ENCODE measurements at regions not wholly inside any gene's neighbourhood (a gene's known extent, or its start where the extent isn't known, plus 50 kb on each side); places are given as distances from the start of the nearest gene placed in this dataset.

DNA sequence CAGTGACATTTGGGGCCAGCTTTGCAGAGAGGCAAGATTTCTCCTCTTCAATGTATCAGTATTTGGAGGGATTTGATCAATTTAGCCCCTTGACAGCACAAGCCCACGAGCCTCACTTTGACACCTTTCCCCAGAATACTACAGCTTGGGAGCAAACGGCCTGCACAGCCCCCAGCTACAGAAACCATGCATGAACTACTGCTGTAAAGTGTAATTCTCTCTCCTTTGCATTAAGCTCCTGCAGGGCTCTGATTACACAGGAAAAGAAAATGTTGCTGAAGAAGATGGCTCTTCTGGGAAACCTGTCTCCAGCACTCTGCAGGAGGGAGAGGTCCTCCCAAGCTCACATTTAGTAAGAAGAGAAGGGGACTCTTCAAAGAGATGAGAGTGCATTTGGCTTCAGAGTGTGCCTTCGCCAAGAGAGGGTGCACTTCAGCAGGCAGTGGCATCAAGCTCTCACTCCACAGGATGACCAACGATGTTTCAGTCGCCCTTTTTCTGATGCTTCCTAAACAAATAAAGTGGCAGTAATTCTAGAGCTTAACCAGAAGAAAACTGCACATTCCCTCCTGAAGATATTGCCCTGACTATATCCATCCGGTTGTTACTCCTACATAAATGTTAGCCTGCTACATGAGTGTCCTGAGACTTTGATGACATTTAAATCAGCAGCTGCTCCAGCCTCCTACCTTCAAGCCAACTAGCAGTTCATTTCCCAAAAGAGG, 272.2 kb downstream of the AUH start:
- intact Hi-C loops (cut with micrococcal nuclease), result loop anchor here (1.0 to 10.0 kb wide), 5 partner anchors 28 to 337 kb away; no protein-coding TSS in a partner anchor
- TF ChIP-seq, protein P1, sequence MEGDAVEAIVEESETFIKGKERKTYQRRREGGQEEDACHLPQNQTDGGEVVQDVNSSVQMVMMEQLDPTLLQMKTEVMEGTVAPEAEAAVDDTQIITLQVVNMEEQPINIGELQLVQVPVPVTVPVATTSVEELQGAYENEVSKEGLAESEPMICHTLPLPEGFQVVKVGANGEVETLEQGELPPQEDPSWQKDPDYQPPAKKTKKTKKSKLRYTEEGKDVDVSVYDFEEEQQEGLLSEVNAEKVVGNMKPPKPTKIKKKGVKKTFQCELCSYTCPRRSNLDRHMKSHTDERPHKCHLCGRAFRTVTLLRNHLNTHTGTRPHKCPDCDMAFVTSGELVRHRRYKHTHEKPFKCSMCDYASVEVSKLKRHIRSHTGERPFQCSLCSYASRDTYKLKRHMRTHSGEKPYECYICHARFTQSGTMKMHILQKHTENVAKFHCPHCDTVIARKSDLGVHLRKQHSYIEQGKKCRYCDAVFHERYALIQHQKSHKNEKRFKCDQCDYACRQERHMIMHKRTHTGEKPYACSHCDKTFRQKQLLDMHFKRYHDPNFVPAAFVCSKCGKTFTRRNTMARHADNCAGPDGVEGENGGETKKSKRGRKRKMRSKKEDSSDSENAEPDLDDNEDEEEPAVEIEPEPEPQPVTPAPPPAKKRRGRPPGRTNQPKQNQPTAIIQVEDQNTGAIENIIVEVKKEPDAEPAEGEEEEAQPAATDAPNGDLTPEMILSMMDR (conservative IDR thresholded peaks at IDR 0.05; ENCODE audit: low read depth, low read length), result peak; percentile 67
- TF ChIP-seq EZH2phosphoT487 (IDR thresholded peaks at IDR 0.05; ENCODE audit: borderline replicate concordance, low read length) (no peak), EZH2 (IDR thresholded peaks at IDR 0.05; ENCODE audit: low read length, unreplicated experiment) (no peak)
- DNase-seq (peak; percentile 64), ATAC-seq (peak; percentile 96)
- no TSS peak for BruUV-seq (replicated peaks)
- H2AFZ ChIP-seq (ENCODE audit: low read length), result no peak overlapping the region
- no peaks in the 10 kb centered on the region for H3K4me1 ChIP-seq (ENCODE audit: insufficient read depth, low read length)
- CTCF ChIA-PET, result interaction anchor here (0.5 to 1.6 kb wide), 11 partner anchors 18 to 637 kb away, joined by 3 to 11 read pairs (median 5); no protein-coding TSS in a partner anchor
- no peaks in the 10 kb centered on the region for H4K20me1 ChIP-seq (ENCODE audit: low read length)
- no peak overlapping the region for H3K4me3 ChIP-seq (ENCODE audit: low read length)
- no peaks in the 10 kb centered on the region for H3K27me3 ChIP-seq (ENCODE audit: low read length)
- no peaks in the 10 kb centered on the region; the same call in 1 of the 2 replicates for H3K36me3 ChIP-seq (ENCODE audit: low read depth, low read length)
- H3K79me2 ChIP-seq (ENCODE audit: low read length), result no peaks in the 10 kb centered on the region
- H3K9ac ChIP-seq (ENCODE audit: low read length), result no peak overlapping the region
- no peaks in the 10 kb centered on the region for H3K9me2 ChIP-seq (replicated peaks; ENCODE audit: low read length)
- no peaks in the 10 kb centered on the region for H3K9me3 ChIP-seq (ENCODE audit: low read length)
- H3K27ac ChIP-seq (ENCODE audit: low read length), result 0 out of 2 replicates have a peak overlapping the region, but pooled peaks have one; percentile 6
- H3F3A ChIP-seq (ENCODE audit: low read length, unreplicated experiment), result no peaks in the 10 kb centered on the region
- POLR2A ChIA-PET (ENCODE audit: unreplicated experiment), result interaction anchor here (0.6 kb wide), 1 partner anchor 103 kb away, joined by 3 read pairs; no protein-coding TSS in a partner anchor
- no peak overlapping the region for H3K4me2 ChIP-seq (ENCODE audit: low read length)

DNA sequence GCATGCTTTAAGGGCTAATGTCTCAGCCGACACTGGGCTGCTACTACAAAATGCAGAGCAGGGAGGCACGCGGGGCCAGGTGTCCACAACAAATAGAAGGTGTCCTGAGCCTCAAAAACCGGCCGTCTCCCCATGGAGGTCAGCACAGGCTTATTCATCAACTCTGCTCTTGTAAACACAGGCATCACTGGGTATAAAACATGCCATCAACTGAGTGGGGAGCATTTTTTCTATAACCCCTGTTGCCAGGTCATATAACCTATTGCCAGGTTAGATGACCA, 271.6 kb downstream of the AUH start:
- no peak overlapping the region for H2AFZ ChIP-seq (ENCODE audit: low read length)
- POLR2A ChIA-PET (ENCODE audit: unreplicated experiment), result interaction anchor here (0.6 kb wide), 1 partner anchor 103 kb away, joined by 3 read pairs; no protein-coding TSS in a partner anchor
- H3K79me2 ChIP-seq (ENCODE audit: low read length), result no peaks in the 10 kb centered on the region

More for the DNA sequence above, 271.6 kb downstream of the AUH start:
- intact Hi-C loops (cut with micrococcal nuclease), result no loop called here
- no peaks in the 10 kb centered on the region for H4K20me1 ChIP-seq (ENCODE audit: low read length)
- no peaks in the 10 kb centered on the region for H3K4me1 ChIP-seq (ENCODE audit: insufficient read depth, low read length)
- H3K4me3 ChIP-seq (ENCODE audit: low read length), result no peak overlapping the region
- CTCF ChIA-PET, result interaction anchor here (0.9 to 1.6 kb wide), 7 partner anchors 18 to 336 kb away, joined by 4 to 11 read pairs (median 5); no protein-coding TSS in a partner anchor
- H3K27ac ChIP-seq (ENCODE audit: low read length), result 0 out of 2 replicates have a peak overlapping the region, but pooled peaks have one; percentile 6
- ATAC-seq (no peak), DNase-seq (no peak)
- no peaks in the 10 kb centered on the region; the same call in 1 of the 2 replicates for H3K36me3 ChIP-seq (ENCODE audit: low read depth, low read length)
- H3K4me2 ChIP-seq (ENCODE audit: low read length), result no peak overlapping the region
- no peaks in the 10 kb centered on the region for H3F3A ChIP-seq (ENCODE audit: low read length, unreplicated experiment)
- TF ChIP-seq EZH2 (IDR thresholded peaks at IDR 0.05; ENCODE audit: low read length, unreplicated experiment) (no peak), EZH2phosphoT487 (IDR thresholded peaks at IDR 0.05; ENCODE audit: borderline replicate concordance, low read length) (no peak)
- TF ChIP-seq, protein P1 (conservative IDR thresholded peaks at IDR 0.05; ENCODE audit: low read depth, low read length), result no peak
- no peaks in the 10 kb centered on the region for H3K9me3 ChIP-seq (ENCODE audit: low read length)
- no peaks in the 10 kb centered on the region for H3K9me2 ChIP-seq (replicated peaks; ENCODE audit: low read length)
- no TSS peak for BruUV-seq (replicated peaks)
- no peaks in the 10 kb centered on the region for H3K27me3 ChIP-seq (ENCODE audit: low read length)
- no peak overlapping the region for H3K9ac ChIP-seq (ENCODE audit: low read length)

All from PC-3 (cell line).